GM12878 (cell line): ENCODE measurements at regions not wholly inside any gene's neighbourhood (a gene's known extent, or its start where the extent isn't known, plus 50 kb on each side); places are given as distances from the start of the nearest gene placed in this dataset.

Experiments
- ATAC-seq: fragments of 200-7000 bp; cut with Tn5 transposase; 3 replicates; pipeline ENCODE4 v1.9.1; 2020; ENCODE audit warnings: mild to moderate bottlenecking, moderate library complexity
- BruUV-seq: library from RNA; stranded (reverse); fragments of 400-500 nt; replicated peaks from 2 replicates; lab custom pipeline; 2021; lab: Mats Ljungman, UMichigan
- CTCF ChIA-PET: fragments of 300-600 bp; sonication (Branson Sonifier 250); formaldehyde crosslinking; extraction: SDS; loops from one replicate; lab custom pipeline; 2021; ENCODE audit warnings: inconsistent platforms; lab: Yijun Ruan, JAX
- POLR2A ChIA-PET: fragments of 350-600 bp; formaldehyde crosslinking; extraction: SDS; loops from one replicate; lab custom pipeline; 2021; ENCODE audit warnings: inconsistent platforms; lab: Charles Lee
- RAD21 ChIA-PET: fragments of 300-600 bp; sonication (Branson Sonifier 250); formaldehyde crosslinking; loops from one replicate; lab custom pipeline; 2023; ENCODE audit warnings: antibody characterized with exemption; ENCODE audit not compliant: unreplicated experiment; lab: Charles Lee
- SMC1A ChIA-PET: fragments of 300-600 bp; sonication (Branson Sonifier 250); formaldehyde crosslinking; loops from one replicate; lab custom pipeline; 2023; ENCODE audit not compliant: unreplicated experiment, uncharacterized antibody; lab: Charles Lee
- DNase-seq: peaks from one replicate; pipeline ENCODE4 v3.0.0-alpha.2; 2011; ENCODE audit warnings: low read depth, low spot score
- FAIRE-seq: peaks from 3 replicates; lab custom pipeline; 2011; peaks lifted over from hg19 to GRCh38; lab: Jason Lieb, UNC
- H2AFZ ChIP-seq: 2 replicates; pipeline ENCODE4 v1.6.0; 2011; ENCODE audit warnings: low read depth, low read length, control low read depth; ENCODE audit not compliant: control insufficient read depth
- H3K27ac ChIP-seq: 2 replicates; pipeline ENCODE4 v1.5.1; 2011; ENCODE audit warnings: control low read depth; ENCODE audit not compliant: control insufficient read depth, insufficient read depth
- H3K27me3 ChIP-seq, 2 experiments: replicated peaks in 1 of 2; 2 replicates each; pipeline versions ENCODE4 v1.6.0 to v1.6.1; 2011; ENCODE audit warnings: low read length in 1 of 2; ENCODE audit not compliant: control insufficient read depth in 2 of 2, insufficient read depth in 2 of 2
- H3K36me3 ChIP-seq, 2 experiments: 2 replicates each; pipeline ENCODE4 v1.5.1; 2011; ENCODE audit warnings: low read length in 1 of 2; ENCODE audit not compliant: control insufficient read depth in 2 of 2, insufficient read depth in 2 of 2
- H3K4me1 ChIP-seq: 2 replicates; pipeline ENCODE4 v1.6.1; 2011; ENCODE audit warnings: mild to moderate bottlenecking, low read length, moderate library complexity, mixed read lengths; ENCODE audit not compliant: control insufficient read depth, insufficient read depth
- H3K4me2 ChIP-seq: 2 replicates; pipeline ENCODE4 v1.6.0; 2011; ENCODE audit warnings: control low read depth; ENCODE audit not compliant: control insufficient read depth, insufficient read depth
- H3K4me3 ChIP-seq: fragments of 200-600 bp; sonication (generic); 2 replicates; pipeline ENCODE4 v1.5.1; 2016
- H3K79me2 ChIP-seq: 2 replicates; pipeline ENCODE4 v1.6.0; 2011; ENCODE audit warnings: low read length; ENCODE audit not compliant: control insufficient read depth, insufficient read depth
- H3K9ac ChIP-seq: 2 replicates; pipeline ENCODE4 v1.8.0; 2011; ENCODE audit warnings: low read length, control low read depth, mixed read lengths; ENCODE audit not compliant: control insufficient read depth, insufficient read depth
- H3K9me3 ChIP-seq: replicated peaks from 3 replicates; pipeline ENCODE4 v1.5.1; 2011; ENCODE audit warnings: mild to moderate bottlenecking, low read length; ENCODE audit not compliant: control insufficient read depth, insufficient read depth
- H4K20me1 ChIP-seq: 2 replicates; pipeline ENCODE4 v1.6.0; 2011; ENCODE audit not compliant: control insufficient read depth, insufficient read depth
- CHD4 ChIP-seq: fragments of 200-600 bp; sonication (generic); IDR thresholded peaks from 2 replicates; pipeline ENCODE4 v1.6.1; 2016; ENCODE audit warnings: mild to moderate bottlenecking
- EED ChIP-seq: sonication (generic); IDR thresholded peaks from 2 replicates; pipeline ENCODE4 v1.6.1; 2016; ENCODE audit warnings: antibody characterized with exemption, low read depth
- NR2C2 ChIP-seq: IDR thresholded peaks from 2 replicates; pipeline ENCODE4 v1.6.1; 2011; ENCODE audit warnings: borderline replicate concordance, low read depth; ENCODE audit not compliant: control insufficient read depth, insufficient read length
- RAD21 ChIP-seq: IDR thresholded peaks from 2 replicates; pipeline ENCODE4 v1.6.1; 2011; ENCODE audit warnings: mild to moderate bottlenecking, low read depth, low read length, moderate library complexity; ENCODE audit not compliant: insufficient read depth
- RB1 ChIP-seq: fragments of 450-650 bp; formaldehyde crosslinking; IDR thresholded peaks from 2 replicates; pipeline ENCODE4 v1.6.1; 2017; ENCODE audit warnings: mild to moderate bottlenecking, borderline replicate concordance
- SREBF2 ChIP-seq: IDR thresholded peaks from 2 replicates; pipeline ENCODE4 v1.6.1; 2012; ENCODE audit warnings: mild to moderate bottlenecking, low read length
- ZNF207 ChIP-seq: fragments of 450-650 bp; IDR thresholded peaks from 2 replicates; pipeline ENCODE4 v1.6.1; 2014; ENCODE audit warnings: antibody characterized with exemption, mild to moderate bottlenecking, borderline replicate concordance
- ZNF24 ChIP-seq: fragments of 450-650 bp; IDR thresholded peaks from 2 replicates; pipeline ENCODE4 v1.6.1; 2017; ENCODE audit warnings: antibody characterized with exemption, mild to moderate bottlenecking
- WGBS: methylation state at CpG from one replicate; pipeline ENCODE4 v1.1.6; 2016; ENCODE audit warnings: low lambda C conversion rate; ENCODE audit not compliant: insufficient replicate concordance, insufficient coverage; ENCODE audit errors: missing lambda C conversion rate; 5-methylcytosine and 5-hydroxymethylcytosine counted together
- in situ Hi-C: fragments of 300-500 bp; cut with MboI; formaldehyde crosslinking; loops from 9 replicates; pipeline ENCODE4 v1.14.3; 2018; ENCODE audit warnings: mixed read lengths
- intact Hi-C: fragments of 100-400 bp; cut with micrococcal nuclease; formaldehyde crosslinking; loops from one replicate; pipeline ENCODE4 v1.14.2; 2022; ENCODE audit not compliant: unreplicated experiment
- TF ChIP-seq, protein P1 (sequence below): IDR thresholded peaks from 2 replicates; pipeline ENCODE4 v1.6.1; 2012; ENCODE audit warnings: low read length, inconsistent platforms
- TF ChIP-seq, protein P2 (sequence below): IDR thresholded peaks from 2 replicates; pipeline ENCODE4 v1.6.1; 2011; ENCODE audit warnings: mild to moderate bottlenecking, low read depth, low read length, moderate library complexity; ENCODE audit not compliant: insufficient replicate concordance
- TF ChIP-seq, protein P3 (sequence below): fragments of 450-650 bp; IDR thresholded peaks from 2 replicates; pipeline ENCODE4 v1.6.1; 2016; ENCODE audit warnings: mild to moderate bottlenecking
- TF ChIP-seq, protein P4 (sequence below): IDR thresholded peaks from 2 replicates; pipeline ENCODE4 v1.6.1; 2012; ENCODE audit warnings: low read depth, low read length, improper control_type of control experiment

- H3K9ac ChIP-seq = no peak overlapping the region
- no peaks in the 10 kb centered on the region for H3K36me3 ChIP-seq
- no peak overlapping the region for H3K27ac ChIP-seq
- in situ Hi-C loops (no loop called here), intact Hi-C loops (no loop called here)
- CTCF ChIA-PET = no interaction called here
- RAD21 ChIA-PET = no interaction called here
- no peaks in the 10 kb centered on the region for H3K27me3 ChIP-seq
- H3K79me2 ChIP-seq = no peaks in the 10 kb centered on the region
- 15% methylated on average over 4 of the region's 4 CpGs for WGBS
- H3K4me1 ChIP-seq = no peaks in the 10 kb centered on the region
- no peaks in the 10 kb centered on the region; the same call in 2 of the 3 replicates for H3K9me3 ChIP-seq
- no peak for ATAC-seq
- POLR2A ChIA-PET = interaction anchor here (0.7 kb wide), 2 partner anchors 10 to 228 kb away, joined by 4 to 5 read pairs; no protein-coding TSS in a partner anchor
- TF ChIP-seq SREBF2 (no peak), EED (no peak), NR2C2 (no peak), ZNF24 (no peak), CHD4 (no peak), RB1 (no peak), RAD21 (no peak), ZNF207 (no peak)
- TF ChIP-seq, protein P1, sequence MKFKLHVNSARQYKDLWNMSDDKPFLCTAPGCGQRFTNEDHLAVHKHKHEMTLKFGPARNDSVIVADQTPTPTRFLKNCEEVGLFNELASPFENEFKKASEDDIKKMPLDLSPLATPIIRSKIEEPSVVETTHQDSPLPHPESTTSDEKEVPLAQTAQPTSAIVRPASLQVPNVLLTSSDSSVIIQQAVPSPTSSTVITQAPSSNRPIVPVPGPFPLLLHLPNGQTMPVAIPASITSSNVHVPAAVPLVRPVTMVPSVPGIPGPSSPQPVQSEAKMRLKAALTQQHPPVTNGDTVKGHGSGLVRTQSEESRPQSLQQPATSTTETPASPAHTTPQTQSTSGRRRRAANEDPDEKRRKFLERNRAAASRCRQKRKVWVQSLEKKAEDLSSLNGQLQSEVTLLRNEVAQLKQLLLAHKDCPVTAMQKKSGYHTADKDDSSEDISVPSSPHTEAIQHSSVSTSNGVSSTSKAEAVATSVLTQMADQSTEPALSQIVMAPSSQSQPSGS = no peak
- TF ChIP-seq, protein P2, sequence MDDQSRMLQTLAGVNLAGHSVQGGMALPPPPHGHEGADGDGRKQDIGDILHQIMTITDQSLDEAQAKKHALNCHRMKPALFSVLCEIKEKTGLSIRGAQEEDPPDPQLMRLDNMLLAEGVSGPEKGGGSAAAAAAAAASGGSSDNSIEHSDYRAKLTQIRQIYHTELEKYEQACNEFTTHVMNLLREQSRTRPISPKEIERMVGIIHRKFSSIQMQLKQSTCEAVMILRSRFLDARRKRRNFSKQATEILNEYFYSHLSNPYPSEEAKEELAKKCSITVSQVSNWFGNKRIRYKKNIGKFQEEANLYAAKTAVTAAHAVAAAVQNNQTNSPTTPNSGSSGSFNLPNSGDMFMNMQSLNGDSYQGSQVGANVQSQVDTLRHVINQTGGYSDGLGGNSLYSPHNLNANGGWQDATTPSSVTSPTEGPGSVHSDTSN = no peak
- TF ChIP-seq, protein P3, sequence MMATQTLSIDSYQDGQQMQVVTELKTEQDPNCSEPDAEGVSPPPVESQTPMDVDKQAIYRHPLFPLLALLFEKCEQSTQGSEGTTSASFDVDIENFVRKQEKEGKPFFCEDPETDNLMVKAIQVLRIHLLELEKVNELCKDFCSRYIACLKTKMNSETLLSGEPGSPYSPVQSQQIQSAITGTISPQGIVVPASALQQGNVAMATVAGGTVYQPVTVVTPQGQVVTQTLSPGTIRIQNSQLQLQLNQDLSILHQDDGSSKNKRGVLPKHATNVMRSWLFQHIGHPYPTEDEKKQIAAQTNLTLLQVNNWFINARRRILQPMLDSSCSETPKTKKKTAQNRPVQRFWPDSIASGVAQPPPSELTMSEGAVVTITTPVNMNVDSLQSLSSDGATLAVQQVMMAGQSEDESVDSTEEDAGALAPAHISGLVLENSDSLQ = no peak
- TF ChIP-seq, protein P4, sequence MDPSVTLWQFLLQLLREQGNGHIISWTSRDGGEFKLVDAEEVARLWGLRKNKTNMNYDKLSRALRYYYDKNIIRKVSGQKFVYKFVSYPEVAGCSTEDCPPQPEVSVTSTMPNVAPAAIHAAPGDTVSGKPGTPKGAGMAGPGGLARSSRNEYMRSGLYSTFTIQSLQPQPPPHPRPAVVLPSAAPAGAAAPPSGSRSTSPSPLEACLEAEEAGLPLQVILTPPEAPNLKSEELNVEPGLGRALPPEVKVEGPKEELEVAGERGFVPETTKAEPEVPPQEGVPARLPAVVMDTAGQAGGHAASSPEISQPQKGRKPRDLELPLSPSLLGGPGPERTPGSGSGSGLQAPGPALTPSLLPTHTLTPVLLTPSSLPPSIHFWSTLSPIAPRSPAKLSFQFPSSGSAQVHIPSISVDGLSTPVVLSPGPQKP = no peak
- H3K4me2 ChIP-seq = no peak overlapping the region
- DNase-seq = no peak
- H2AFZ ChIP-seq = no peak overlapping the region
- H4K20me1 ChIP-seq = no peaks in the 10 kb centered on the region
- SMC1A ChIA-PET = no interaction called here
- no TSS peak for BruUV-seq
- H3K4me3 ChIP-seq = no peak overlapping the region
- no peak for FAIRE-seq
Observed at GRCh38 chr15:87196498-87196897, 1060.0 kb downstream of the NTRK3 start.
